ENCODE measurements at regions not wholly inside any gene's neighbourhood (a gene's known extent, or its start where the extent isn't known, plus 50 kb on each side); places are given as distances from the start of the nearest gene placed in this dataset.
A peak's percentile ranks its signal among the peaks of the same experiment; 100 is the strongest.
"Not testable (repeated sequence)": the region's sequence is repeated elsewhere in the genome, so short reads cannot be mapped to it uniquely, and the experiment has no call there.

GRCh38 chr1:217138173-217138765 is 415.0 kb upstream of the ESRRG start:
- WGBS, 10 experiments: 1 to 63% (median 25%) methylated on average over 2 to 15 of the region's 29 CpGs; no CpG with 5 or more reads in 1 of the 10 experiments
- peaks cover 22 to 27% of the 10 kb centered on the region in 2 donors for H3K4me1 ChIP-seq (replicated peaks in 1 of 2)
- peak overlapping the region in 1 of 5 donors; percentile 6 for H3K4me3 ChIP-seq

DNA sequence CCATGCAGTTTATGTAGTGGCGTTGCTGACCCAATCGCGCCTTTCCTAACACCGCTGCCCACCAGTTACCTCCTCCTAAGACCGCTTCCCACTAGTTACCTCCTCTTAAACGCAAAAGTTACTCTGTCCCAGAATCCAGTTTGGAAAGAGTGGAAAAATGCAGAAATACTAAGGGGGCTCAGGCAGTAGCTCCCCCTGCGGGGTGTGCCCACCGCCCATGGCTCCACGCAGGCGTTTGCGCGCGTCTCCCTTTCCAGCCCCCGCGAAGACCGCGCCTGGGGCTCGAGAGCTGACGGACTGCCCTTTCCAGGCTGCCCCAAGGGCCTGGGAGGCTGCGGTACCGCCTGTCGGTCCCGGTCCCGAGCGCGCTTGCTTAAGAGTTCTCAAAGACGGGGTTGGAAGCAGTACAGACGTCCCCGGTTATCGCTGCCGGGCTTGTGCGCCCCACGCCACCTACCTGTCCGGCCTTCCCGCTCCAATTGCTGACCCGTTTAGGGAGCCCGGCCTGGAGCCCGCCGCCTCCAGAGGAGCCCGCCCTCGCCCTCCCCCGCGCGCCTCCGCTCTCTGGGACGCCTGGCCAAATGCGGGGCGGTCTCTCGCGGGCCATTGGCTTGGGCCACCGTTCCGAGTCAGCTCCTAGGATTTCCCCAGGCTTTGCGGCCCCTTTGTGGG is 414.1 kb upstream of the ESRRG start:
- in situ Hi-C loops (cut with MboI; ENCODE audit: low pct_unique_long_range_greater_than_20kb in 2 of 9, low sequenced_read_pairs in 9 of 9, unreplicated experiment in 9 of 9): no loop called here
- WGBS, 10 experiments: 11 to 80% (median 48%) methylated on average over 1 to 17 of the region's 53 CpGs; no CpG with 5 or more reads in 4 of the 10 experiments
- H3K27ac ChIP-seq: no peak overlapping the region
- no peak overlapping the region for H3K4me3 ChIP-seq
- peaks cover 22 to 27% of the 10 kb centered on the region in 2 donors for H3K4me1 ChIP-seq (replicated peaks in 1 of 2)
- ATAC-seq (replicated peaks in 6 of 8): no peak

More at GRCh38 chr1:217138173-217138765, 415.0 kb upstream of the ESRRG start:
- no peak overlapping the region for H3K27ac ChIP-seq
- no peak for ATAC-seq (replicated peaks in 6 of 8)
- in situ Hi-C loops (cut with MboI; ENCODE audit: low pct_unique_long_range_greater_than_20kb in 2 of 9, low sequenced_read_pairs in 9 of 9, unreplicated experiment in 9 of 9): no loop called here

DNA sequence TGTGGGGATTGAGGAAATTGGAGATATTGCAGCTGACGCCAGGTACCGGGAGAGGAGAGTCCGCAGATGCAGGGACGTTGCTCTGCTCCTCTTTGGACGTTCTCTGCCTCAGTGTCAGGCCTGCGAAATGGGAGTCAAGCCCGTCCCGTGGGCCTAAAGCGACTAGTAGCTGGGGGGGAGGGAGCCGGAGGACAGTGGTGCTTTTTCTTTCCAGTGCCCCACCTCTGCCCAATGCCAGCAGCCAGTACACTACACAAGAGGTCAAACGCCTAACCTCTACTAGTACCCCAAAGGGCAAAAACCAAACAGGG is 413.6 kb upstream of the ESRRG start:
- in situ Hi-C loops (cut with MboI; ENCODE audit: low pct_unique_long_range_greater_than_20kb in 2 of 9, low sequenced_read_pairs in 9 of 9, unreplicated experiment in 9 of 9): no loop called here
- no peak for ATAC-seq (replicated peaks in 6 of 8)
- WGBS, 10 experiments: 0 to 100% (median 63%) methylated on average over 1 to 11 of the region's 11 CpGs; no CpG with 5 or more reads in 3 of the 10 experiments
- Histone ChIP-seq H3K4me1 (replicated peaks in 1 of 2) (peaks cover 22 to 27% of the 10 kb centered on the region in 2 donors), H3K4me3 (no peak overlapping the region), H3K27ac (no peak overlapping the region)

DNA sequence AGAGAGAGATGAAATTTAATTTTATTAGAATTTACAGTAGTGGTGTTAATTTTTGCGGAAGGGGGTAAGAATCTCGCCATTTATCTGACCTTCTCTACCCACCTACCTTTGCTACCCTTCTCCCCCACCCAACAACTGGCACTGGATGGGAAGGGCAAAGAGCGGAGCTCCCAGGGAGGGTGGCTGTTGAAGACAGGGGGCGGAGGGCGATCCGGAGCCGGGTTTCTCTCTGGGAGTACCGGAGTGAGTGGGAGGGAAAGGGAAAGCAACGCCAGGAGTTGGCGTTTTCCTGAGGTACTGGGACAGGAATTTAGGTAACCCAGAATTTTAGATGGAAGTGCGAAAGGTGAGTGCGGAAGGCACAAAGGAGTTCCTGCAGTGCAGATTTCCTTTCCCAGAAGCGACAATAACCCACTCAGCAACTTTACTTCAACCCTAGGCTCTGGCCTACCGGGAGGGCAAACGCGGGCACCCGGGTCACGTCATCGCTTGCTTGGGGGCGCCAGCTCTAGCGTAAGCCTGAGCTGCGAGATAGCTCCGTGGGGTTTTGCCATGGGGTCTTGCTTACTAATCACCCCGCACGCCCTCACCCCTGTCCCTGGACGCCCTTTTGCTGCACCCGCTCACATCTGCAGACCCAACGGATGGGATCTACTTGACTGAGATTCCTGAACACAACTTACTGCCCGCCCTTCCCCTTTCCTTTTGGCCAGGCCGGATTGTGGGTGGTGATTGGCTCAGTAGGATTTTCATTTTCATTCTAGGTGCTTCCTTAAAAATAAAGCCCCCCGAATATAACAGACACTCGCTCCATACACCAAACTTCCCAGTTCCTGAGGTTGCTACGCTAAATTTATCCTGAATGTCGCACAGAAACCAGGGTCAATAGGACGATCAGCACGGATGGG is 413.0 kb upstream of the ESRRG start:
- Histone ChIP-seq H3K4me3 (peak overlapping the region; percentile 41 to 61 (median 45)), H3K4me1 (replicated peaks in 1 of 2) (peaks cover 22 to 27% of the 10 kb centered on the region in 2 donors), H3K27ac (no peak overlapping the region)
- WGBS, 10 experiments: 17 to 89% (median 34%) methylated on average over 2 to 35 of the region's 36 CpGs; no CpG with 5 or more reads in 1 of the 10 experiments
- in situ Hi-C loops (cut with MboI; ENCODE audit: low pct_unique_long_range_greater_than_20kb in 2 of 9, low sequenced_read_pairs in 9 of 9, unreplicated experiment in 9 of 9): no loop called here
- no peak for ATAC-seq (replicated peaks in 6 of 8)

- Histone ChIP-seq H3K27ac (no peak overlapping the region), H3K4me3 (peak overlapping the region; percentile 41 to 61 (median 45)), H3K4me1 (replicated peaks in 1 of 2) (peaks cover 22 to 23% of the 10 kb centered on the region in 2 donors)
- ATAC-seq (replicated peaks in 6 of 8): peak in 6 of 8 experiments; percentile 16 to 56 (median 30)
- in situ Hi-C loops (cut with MboI; ENCODE audit: low pct_unique_long_range_greater_than_20kb in 2 of 9, low sequenced_read_pairs in 9 of 9, unreplicated experiment in 9 of 9): no loop called here
- 0 to 7% (median 1%) methylated on average over 1 to 19 of the region's 32 CpGs; no CpG with 5 or more reads in 3 of the 10 experiments for WGBS, 10 experiments
These were observed 412.3 kb upstream of the ESRRG start for GRCh38 chr1:217135569-217135915.

GRCh38 chr1:217134857-217135568 is 411.8 kb upstream of the ESRRG start:
- ATAC-seq (replicated peaks in 6 of 8): peak in 7 of 8 experiments; percentile 24 to 71 (median 63)
- peak overlapping the region; percentile 41 to 61 (median 45) for H3K4me3 ChIP-seq
- peaks cover 18% of the 10 kb centered on the region in 2 donors for H3K4me1 ChIP-seq (replicated peaks in 1 of 2)
- WGBS, 10 experiments: 0 to 7% (median 0%) methylated on average over 2 to 16 of the region's 49 CpGs; no CpG with 5 or more reads in 4 of the 10 experiments
- in situ Hi-C loops (cut with MboI; ENCODE audit: low pct_unique_long_range_greater_than_20kb in 2 of 9, low sequenced_read_pairs in 9 of 9, unreplicated experiment in 9 of 9): no loop called here
- no peak overlapping the region for H3K27ac ChIP-seq

DNA sequence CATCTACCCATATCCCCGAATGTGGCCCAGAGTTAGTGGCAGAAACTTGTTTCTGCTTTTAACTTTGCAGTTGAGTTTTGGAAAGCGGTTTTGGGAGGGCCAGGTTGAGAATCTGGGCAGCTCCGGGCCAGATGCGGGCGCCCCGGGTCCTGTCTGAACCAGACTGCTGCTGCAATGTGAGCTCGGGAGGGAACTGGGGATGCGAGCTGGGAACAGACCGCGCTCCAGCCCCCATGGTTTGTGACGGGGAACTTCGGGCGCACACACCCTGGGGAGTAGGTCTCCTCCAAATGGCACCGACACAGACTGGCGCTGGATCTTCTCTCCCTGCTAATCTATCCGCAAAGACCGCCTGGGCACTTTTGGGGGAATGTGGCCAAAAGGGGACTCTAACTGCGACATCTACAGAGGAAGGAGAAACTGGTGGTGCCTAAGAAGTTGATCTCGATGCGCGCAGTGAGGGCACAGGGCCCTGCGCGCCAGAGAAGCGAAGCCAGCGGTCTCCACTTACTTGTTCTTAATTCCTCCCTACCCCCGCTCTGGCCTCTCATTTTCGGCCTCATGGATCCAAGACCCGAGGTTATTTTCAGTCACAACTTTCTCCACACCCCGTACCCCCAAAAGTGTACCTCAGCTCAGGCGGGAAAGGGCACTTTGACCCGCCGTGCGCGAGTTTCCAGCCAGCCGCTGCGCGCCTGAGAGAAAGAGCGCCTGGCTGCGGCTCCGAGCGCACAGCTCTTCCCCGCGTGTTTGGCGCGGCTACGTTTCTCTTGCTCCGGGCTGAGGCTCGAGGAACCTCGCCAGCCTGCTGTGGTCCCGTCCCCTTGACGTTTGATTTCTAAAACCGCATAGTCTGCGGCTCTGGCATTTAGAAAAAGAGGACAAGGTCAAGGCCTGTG is 411.0 kb upstream of the ESRRG start:
- in situ Hi-C loops (cut with MboI; ENCODE audit: low pct_unique_long_range_greater_than_20kb in 2 of 9, low sequenced_read_pairs in 9 of 9, unreplicated experiment in 9 of 9): no loop called here
- Histone ChIP-seq H3K4me3 (peak overlapping the region; percentile 41 to 61 (median 45)), H3K27ac (no peak overlapping the region), H3K4me1 (replicated peaks in 1 of 2) (peaks cover 9 to 16% of the 10 kb centered on the region in 2 donors)
- peak in 6 of 8 experiments; percentile 42 to 70 (median 51) for ATAC-seq (replicated peaks in 6 of 8)
- WGBS, 10 experiments: 0 to 31% (median 12%) methylated on average over 2 to 32 of the region's 53 CpGs; no CpG with 5 or more reads in 1 of the 10 experiments

- in situ Hi-C loops (cut with MboI; ENCODE audit: low pct_unique_long_range_greater_than_20kb in 2 of 9, low sequenced_read_pairs in 9 of 9, unreplicated experiment in 9 of 9): no loop called here
- WGBS, 10 experiments: 49 to 99% (median 92%) methylated on average over 3 to 20 of the region's 20 CpGs; no CpG with 5 or more reads in 1 of the 10 experiments
- no peak overlapping the region for H3K4me3 ChIP-seq
- H3K27ac ChIP-seq: no peak overlapping the region
- peaks cover 0 to 14% of the 10 kb centered on the region in 2 donors for H3K4me1 ChIP-seq (replicated peaks in 1 of 2)
- ATAC-seq (replicated peaks in 6 of 8): no peak
These were observed 409.9 kb upstream of the ESRRG start for GRCh38 chr1:217133092-217133491.

- WGBS, 10 experiments: 0 to 100% (median 82%) methylated on average over 1 of the region's 1 CpG; no CpG with 5 or more reads in 3 of the 10 experiments
- H3K4me1 ChIP-seq (replicated peaks in 1 of 2); in situ Hi-C loops (cut with MboI; ENCODE audit: low pct_unique_long_range_greater_than_20kb in 2 of 9, low sequenced_read_pairs in 9 of 9, unreplicated experiment in 9 of 9); H3K27ac ChIP-seq; ATAC-seq (replicated peaks in 6 of 8); H3K4me3 ChIP-seq: not testable (repeated sequence)
These were observed 400.1 kb upstream of the ESRRG start for GRCh38 chr1:217123340-217123739.

GRCh38 chr1:217117973-217118465 is 394.8 kb upstream of the ESRRG start:
- Histone ChIP-seq H3K4me1 (replicated peaks in 1 of 2) (no peaks in the 10 kb centered on the region), H3K4me3 (no peak overlapping the region), H3K27ac (no peak overlapping the region)
- in situ Hi-C loops (cut with MboI; ENCODE audit: low pct_unique_long_range_greater_than_20kb in 2 of 9, low sequenced_read_pairs in 9 of 9, unreplicated experiment in 9 of 9): no loop called here
- ATAC-seq (replicated peaks in 6 of 8): no peak

DNA sequence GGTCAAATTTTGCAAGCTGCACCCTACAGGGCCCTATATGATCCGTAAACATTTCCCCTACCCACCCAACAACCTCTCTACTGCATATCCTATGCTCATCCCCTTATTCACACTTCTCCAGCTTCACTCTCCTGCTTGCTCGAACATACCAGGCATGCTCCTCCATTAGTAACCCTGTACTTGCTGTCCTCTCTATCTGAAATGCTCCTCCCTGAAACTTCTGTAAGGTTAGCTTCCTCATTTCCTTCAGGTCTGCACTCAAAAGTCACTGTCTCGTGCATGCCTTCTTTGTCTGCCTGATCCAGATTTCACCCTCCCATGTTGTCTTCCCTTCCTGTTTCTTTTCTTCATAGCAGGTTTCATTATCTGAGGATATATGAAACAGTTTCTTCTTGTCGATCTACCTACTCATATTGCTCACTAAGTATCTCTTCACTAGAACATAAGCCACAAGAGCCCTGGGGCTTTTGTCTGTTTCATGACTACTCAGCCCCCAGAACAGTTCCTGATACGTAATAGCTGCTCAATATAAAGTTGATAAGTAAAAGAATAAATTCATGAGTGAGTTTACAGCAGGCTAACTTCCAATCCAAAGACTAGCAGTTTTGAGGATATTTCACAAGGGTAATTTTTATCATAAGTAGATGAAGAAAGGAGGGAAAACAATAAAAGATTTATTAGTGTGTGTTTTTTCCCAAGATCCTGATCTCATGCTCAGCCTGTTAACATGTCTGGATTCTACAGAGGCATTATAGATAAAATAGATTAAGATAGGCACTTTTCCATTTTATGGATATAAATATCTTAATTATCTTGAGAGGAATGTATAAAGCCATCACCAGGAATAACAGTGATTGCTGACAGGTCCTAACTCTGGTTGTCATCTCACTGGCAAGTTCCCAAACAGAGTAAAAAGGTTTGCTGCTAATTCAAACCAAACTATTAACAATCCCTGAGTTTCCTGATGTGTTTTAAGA is 392.5 kb upstream of the ESRRG start:
- in situ Hi-C loops (cut with MboI; ENCODE audit: low pct_unique_long_range_greater_than_20kb in 2 of 9, low sequenced_read_pairs in 9 of 9, unreplicated experiment in 9 of 9): no loop called here
- no peak for ATAC-seq (replicated peaks in 6 of 8)
- 0 to 94% (median 66%) methylated on average over 1 to 5 of the region's 5 CpGs for WGBS, 10 experiments
- no peaks in the 10 kb centered on the region for H3K4me1 ChIP-seq (replicated peaks in 1 of 2)
- H3K4me3 ChIP-seq: no peak overlapping the region
- H3K27ac ChIP-seq: no peak overlapping the region
